Panc1 (cell line): ENCODE measurements at regions not wholly inside any gene's neighbourhood (a gene's known extent, or its start where the extent isn't known, plus 50 kb on each side); places are given as distances from the start of the nearest gene placed in this dataset.

Experiments used
- ATAC-seq: fragments of 200-7000 bp; cut with Tn5 transposase; 2 replicates; pipeline ENCODE4 v1.9.1; 2020; ENCODE audit warnings: mild to moderate bottlenecking, moderate library complexity
- BruUV-seq: library from RNA; stranded (reverse); fragments of 400-500 nt; replicated peaks from 2 replicates; lab custom pipeline; 2021; lab: Mats Ljungman, UMichigan
- CTCF ChIA-PET: fragments of 300-600 bp; sonication (Branson Sonifier 250); formaldehyde crosslinking; loops from one replicate; lab custom pipeline; 2022; ENCODE audit warnings: antibody characterized with exemption; lab: Charles Lee
- POLR2A ChIA-PET: fragments of 300-600 bp; sonication (Branson Sonifier 250); formaldehyde crosslinking; loops from one replicate; lab custom pipeline; 2022; ENCODE audit warnings: antibody characterized with exemption; lab: Charles Lee
- DNase-seq: peaks from one replicate; pipeline ENCODE4 v3.0.0-alpha.2; 2010; ENCODE audit warnings: low read depth, low spot score
- H3K27ac ChIP-seq: 2 replicates; pipeline ENCODE4 v1.5.1; 2011; ENCODE audit warnings: mild to moderate bottlenecking, low read length, inconsistent platforms
- H3K27me3 ChIP-seq: fragments of 200-500 bp; sonication (Bioruptor generic); 2 replicates; pipeline ENCODE4 v1.6.0; 2014; ENCODE audit warnings: low read length, inconsistent platforms; ENCODE audit not compliant: control insufficient read depth, insufficient read depth
- H3K36me3 ChIP-seq: fragments of 200-500 bp; sonication (Bioruptor generic); 2 replicates; pipeline ENCODE4 v1.5.1; 2014; ENCODE audit warnings: inconsistent platforms, mild to moderate bottlenecking, low read length, moderate library complexity; ENCODE audit not compliant: control insufficient read depth, insufficient read depth
- H3K4me1 ChIP-seq: 2 replicates; pipeline ENCODE4 v1.5.1; 2011; ENCODE audit warnings: inconsistent platforms, mild to moderate bottlenecking, low read length, moderate library complexity; ENCODE audit not compliant: control insufficient read depth, insufficient read depth
- H3K4me3 ChIP-seq, 2 experiments: 2 replicates each; pipeline ENCODE4 v1.5.1; 2011 to 2012; ENCODE audit warnings: low read depth in 2 of 2, low read length in 2 of 2, mild to moderate bottlenecking in 2 of 2, inconsistent platforms in 1 of 2, moderate library complexity in 1 of 2
- H3K9me3 ChIP-seq: fragments of 200-500 bp; sonication (Bioruptor generic); 2 replicates; pipeline ENCODE4 v1.5.1; 2014; ENCODE audit warnings: low read depth, mild to moderate bottlenecking, inconsistent platforms, low read length, moderate library complexity; ENCODE audit not compliant: control insufficient read depth, insufficient read depth
- CTCF ChIP-seq: fragments of 450-650 bp; IDR thresholded peaks from 2 replicates; pipeline ENCODE4 v1.5.1; 2017; ENCODE audit warnings: mild to moderate bottlenecking
- POLR2AphosphoS5 ChIP-seq: IDR thresholded peaks from 2 replicates; pipeline ENCODE4 v1.6.1; 2012; ENCODE audit warnings: mild to moderate bottlenecking, low read depth, low read length, moderate library complexity
- SIN3A ChIP-seq: IDR thresholded peaks from 2 replicates; pipeline ENCODE4 v1.6.1; 2012; ENCODE audit warnings: low read depth, mild to moderate bottlenecking, low read length, moderate library complexity, borderline replicate concordance; ENCODE audit not compliant: insufficient read depth
- TCF7L2 ChIP-seq: IDR thresholded peaks from 2 replicates; pipeline ENCODE4 v1.6.1; 2011; ENCODE audit warnings: mild to moderate bottlenecking, low read depth, low read length, inconsistent platforms
- in situ Hi-C: cut with HindIII; loops from 2 replicates; pipeline ENCODE4 v1.10.0; 2016; ENCODE audit warnings: low sequenced_read_pairs, low pct_unique_long_range_greater_than_20kb
- intact Hi-C: fragments of 100-400 bp; cut with micrococcal nuclease; formaldehyde crosslinking; loops from one replicate; pipeline ENCODE4 v1.10.0; 2022; ENCODE audit not compliant: unreplicated experiment
- TF ChIP-seq, protein P1 (sequence below), 2 experiments: IDR thresholded peaks; 2 replicates each; pipeline ENCODE4 v1.6.1; 2011 to 2012; ENCODE audit warnings: low read depth in 2 of 2, control low read depth in 1 of 2, low read length in 1 of 2, mild to moderate bottlenecking in 1 of 2, moderate library complexity in 1 of 2; ENCODE audit not compliant: insufficient read depth in 1 of 2

DNA sequence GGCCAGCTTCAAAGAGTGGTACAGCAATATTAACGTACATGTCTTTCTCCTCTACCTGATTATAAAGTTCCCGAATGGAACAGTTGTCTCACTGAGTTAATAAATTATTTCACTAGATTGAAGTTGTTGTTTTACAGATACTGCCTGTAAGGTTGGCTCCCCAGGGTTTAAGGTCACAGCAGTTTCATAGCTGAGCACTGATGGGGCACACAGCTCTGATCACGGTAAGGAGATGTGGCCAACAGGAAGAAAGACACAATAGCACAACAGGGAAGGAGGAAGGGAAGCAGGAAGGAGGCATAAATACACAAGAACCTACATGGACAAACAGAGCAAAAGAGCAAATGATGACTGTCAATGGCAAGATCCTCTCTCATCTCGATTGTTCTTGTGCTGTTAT, 215.6 kb downstream of the WNT5A start:
- Histone ChIP-seq H3K36me3 (no peaks in the 10 kb centered on the region), H3K27ac (no peak overlapping the region), H3K27me3 (no peaks in the 10 kb centered on the region), H3K9me3 (no peaks in the 10 kb centered on the region), H3K4me3 (no peak overlapping the region), H3K4me1 (no peaks in the 10 kb centered on the region)
- TF ChIP-seq TCF7L2 (no peak), SIN3A (no peak), CTCF (no peak), POLR2AphosphoS5 (no peak)
- TF ChIP-seq, protein P1, sequence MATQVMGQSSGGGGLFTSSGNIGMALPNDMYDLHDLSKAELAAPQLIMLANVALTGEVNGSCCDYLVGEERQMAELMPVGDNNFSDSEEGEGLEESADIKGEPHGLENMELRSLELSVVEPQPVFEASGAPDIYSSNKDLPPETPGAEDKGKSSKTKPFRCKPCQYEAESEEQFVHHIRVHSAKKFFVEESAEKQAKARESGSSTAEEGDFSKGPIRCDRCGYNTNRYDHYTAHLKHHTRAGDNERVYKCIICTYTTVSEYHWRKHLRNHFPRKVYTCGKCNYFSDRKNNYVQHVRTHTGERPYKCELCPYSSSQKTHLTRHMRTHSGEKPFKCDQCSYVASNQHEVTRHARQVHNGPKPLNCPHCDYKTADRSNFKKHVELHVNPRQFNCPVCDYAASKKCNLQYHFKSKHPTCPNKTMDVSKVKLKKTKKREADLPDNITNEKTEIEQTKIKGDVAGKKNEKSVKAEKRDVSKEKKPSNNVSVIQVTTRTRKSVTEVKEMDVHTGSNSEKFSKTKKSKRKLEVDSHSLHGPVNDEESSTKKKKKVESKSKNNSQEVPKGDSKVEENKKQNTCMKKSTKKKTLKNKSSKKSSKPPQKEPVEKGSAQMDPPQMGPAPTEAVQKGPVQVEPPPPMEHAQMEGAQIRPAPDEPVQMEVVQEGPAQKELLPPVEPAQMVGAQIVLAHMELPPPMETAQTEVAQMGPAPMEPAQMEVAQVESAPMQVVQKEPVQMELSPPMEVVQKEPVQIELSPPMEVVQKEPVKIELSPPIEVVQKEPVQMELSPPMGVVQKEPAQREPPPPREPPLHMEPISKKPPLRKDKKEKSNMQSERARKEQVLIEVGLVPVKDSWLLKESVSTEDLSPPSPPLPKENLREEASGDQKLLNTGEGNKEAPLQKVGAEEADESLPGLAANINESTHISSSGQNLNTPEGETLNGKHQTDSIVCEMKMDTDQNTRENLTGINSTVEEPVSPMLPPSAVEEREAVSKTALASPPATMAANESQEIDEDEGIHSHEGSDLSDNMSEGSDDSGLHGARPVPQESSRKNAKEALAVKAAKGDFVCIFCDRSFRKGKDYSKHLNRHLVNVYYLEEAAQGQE (IDR thresholded peaks at IDR 0.05; ENCODE audit: insufficient read depth in 1 of 2, low read depth in 2 of 2, low read length in 1 of 2), result no peak
- ChIA-PET POLR2A (no interaction called here), CTCF (no interaction called here)
- BruUV-seq, result no TSS peak
- intact Hi-C loops (no loop called here), in situ Hi-C loops (no loop called here)
- ATAC-seq (no peak), DNase-seq (no peak)

- H3K27me3 ChIP-seq, result no peaks in the 10 kb centered on the region
- H3K4me1 ChIP-seq, result no peaks in the 10 kb centered on the region
- H3K4me3 ChIP-seq, result no peak overlapping the region
- no peaks in the 10 kb centered on the region for H3K9me3 ChIP-seq
- CTCF ChIA-PET, result no interaction called here
- in situ Hi-C loops, result no loop called here
- POLR2A ChIA-PET, result no interaction called here
- intact Hi-C loops, result no loop called here
- no peak for DNase-seq
- no peak for ATAC-seq
- TF ChIP-seq CTCF (no peak), TCF7L2 (no peak), SIN3A (no peak), POLR2AphosphoS5 (no peak)
- TF ChIP-seq, protein P1 (IDR thresholded peaks at IDR 0.05; ENCODE audit: insufficient read depth in 1 of 2, low read depth in 2 of 2, low read length in 1 of 2), result no peak
- BruUV-seq, result no TSS peak
- H3K27ac ChIP-seq, result no peak overlapping the region
- H3K36me3 ChIP-seq, result no peaks in the 10 kb centered on the region
These were observed 216.1 kb downstream of the WNT5A start for GRCh38 chr3:55270976-55271375.
